ENCODE measurements at regions not wholly inside any gene's neighbourhood (a gene's known extent, or its start where the extent isn't known, plus 50 kb on each side); places are given as distances from the start of the nearest gene placed in this dataset.
"Not testable (repeated sequence)": the region's sequence is repeated elsewhere in the genome, so short reads cannot be mapped to it uniquely, and the experiment has no call there.

GRCh38 chr3:103554451-103554850, 1119.6 kb downstream of the ZPLD1 start:
- Mint-ChIP-seq H3K27ac (ENCODE audit: low read depth, unreplicated experiment) (no peak overlapping the region), H3K9me3 (ENCODE audit: unreplicated experiment) (no peaks in the 10 kb centered on the region), H3K4me3 (ENCODE audit: unreplicated experiment) (no peak overlapping the region), H3K27me3 (ENCODE audit: insufficient read depth, unreplicated experiment) (peaks cover 15% of the 10 kb centered on the region), H3K36me3 (ENCODE audit: insufficient read depth, unreplicated experiment) (no peaks in the 10 kb centered on the region), H3K4me1 (ENCODE audit: insufficient read depth, unreplicated experiment) (no peaks in the 10 kb centered on the region)
- ChIA-PET CTCF (interaction anchor here (0.6 to 0.7 kb wide), 2 partner anchors 96 to 879 kb away, joined by 3 read pairs; no protein-coding TSS in a partner anchor), POLR2A (no interaction called here)
- no TSS peak for BruUV-seq (replicated peaks)
- DNase-seq (ENCODE audit: unreplicated experiment), result no peak
- intact Hi-C loops (cut with micrococcal nuclease), result no loop called here
- no peak for TF ChIP-seq CTCF (IDR thresholded peaks at IDR 0.05; ENCODE audit: unreplicated experiment)

GRCh38 chr3:103564116-103564515, 1129.3 kb downstream of the ZPLD1 start:
- H3K27ac Mint-ChIP-seq (ENCODE audit: low read depth, unreplicated experiment); POLR2A ChIA-PET; H3K4me3 Mint-ChIP-seq (ENCODE audit: unreplicated experiment); BruUV-seq (replicated peaks); H3K36me3 Mint-ChIP-seq (ENCODE audit: insufficient read depth, unreplicated experiment); DNase-seq (ENCODE audit: unreplicated experiment); H3K4me1 Mint-ChIP-seq (ENCODE audit: insufficient read depth, unreplicated experiment); intact Hi-C loops (cut with micrococcal nuclease); H3K27me3 Mint-ChIP-seq (ENCODE audit: insufficient read depth, unreplicated experiment); CTCF ChIA-PET: not testable (repeated sequence)
- H3K9me3 Mint-ChIP-seq (ENCODE audit: unreplicated experiment), result peaks cover 12% of the 10 kb centered on the region

GRCh38 chr3:103585809-103586208, 1151.0 kb downstream of the ZPLD1 start:
- no peak for DNase-seq (ENCODE audit: unreplicated experiment)
- intact Hi-C loops (cut with micrococcal nuclease), result no loop called here
- Mint-ChIP-seq H3K4me1 (ENCODE audit: insufficient read depth, unreplicated experiment) (no peaks in the 10 kb centered on the region), H3K36me3 (ENCODE audit: insufficient read depth, unreplicated experiment) (no peaks in the 10 kb centered on the region), H3K27ac (ENCODE audit: low read depth, unreplicated experiment) (no peak overlapping the region), H3K4me3 (ENCODE audit: unreplicated experiment) (no peak overlapping the region), H3K27me3 (ENCODE audit: insufficient read depth, unreplicated experiment) (peaks cover 83% of the 10 kb centered on the region), H3K9me3 (ENCODE audit: unreplicated experiment) (no peaks in the 10 kb centered on the region)
- ChIA-PET POLR2A (no interaction called here), CTCF (interaction anchor here (0.8 kb wide), 1 partner anchor 18 kb away, joined by 3 read pairs; no protein-coding TSS in a partner anchor)
- no TSS peak for BruUV-seq (replicated peaks)
- no peak for TF ChIP-seq CTCF (IDR thresholded peaks at IDR 0.05; ENCODE audit: unreplicated experiment)

- POLR2A ChIA-PET, result no interaction called here
- no peaks in the 10 kb centered on the region for H3K36me3 Mint-ChIP-seq (ENCODE audit: insufficient read depth, unreplicated experiment)
- no peak for TF ChIP-seq CTCF (IDR thresholded peaks at IDR 0.05; ENCODE audit: unreplicated experiment)
These were observed 1155.0 kb downstream of the ZPLD1 start for GRCh38 chr3:103589770-103590169.

GRCh38 chr3:103600844-103601243, 1166.0 kb downstream of the ZPLD1 start:
- no peak for DNase-seq (ENCODE audit: unreplicated experiment)
- POLR2A ChIA-PET, result no interaction called here
- CTCF ChIA-PET, result no interaction called here
- Mint-ChIP-seq H3K4me3 (ENCODE audit: unreplicated experiment) (no peak overlapping the region), H3K27ac (ENCODE audit: low read depth, unreplicated experiment) (no peak overlapping the region), H3K27me3 (ENCODE audit: insufficient read depth, unreplicated experiment) (peaks cover 14% of the 10 kb centered on the region), H3K36me3 (ENCODE audit: insufficient read depth, unreplicated experiment) (no peaks in the 10 kb centered on the region), H3K9me3 (ENCODE audit: unreplicated experiment) (no peaks in the 10 kb centered on the region), H3K4me1 (ENCODE audit: insufficient read depth, unreplicated experiment) (no peaks in the 10 kb centered on the region)
- intact Hi-C loops (cut with micrococcal nuclease), result no loop called here
- BruUV-seq (replicated peaks), result no TSS peak
- no peak for TF ChIP-seq CTCF (IDR thresholded peaks at IDR 0.05; ENCODE audit: unreplicated experiment)

More at GRCh38 chr3:103589770-103590169, 1155.0 kb downstream of the ZPLD1 start:
- no peaks in the 10 kb centered on the region for H3K9me3 Mint-ChIP-seq (ENCODE audit: unreplicated experiment)
- no TSS peak for BruUV-seq (replicated peaks)
- no peak overlapping the region for H3K4me3 Mint-ChIP-seq (ENCODE audit: unreplicated experiment)
- CTCF ChIA-PET, result interaction anchor here (0.6 kb wide), 1 partner anchor 900 kb away, joined by 3 read pairs; no protein-coding TSS in a partner anchor
- intact Hi-C loops (cut with micrococcal nuclease), result no loop called here
- H3K4me1 Mint-ChIP-seq (ENCODE audit: insufficient read depth, unreplicated experiment), result no peaks in the 10 kb centered on the region
- H3K27ac Mint-ChIP-seq (ENCODE audit: low read depth, unreplicated experiment), result no peak overlapping the region
- H3K27me3 Mint-ChIP-seq (ENCODE audit: insufficient read depth, unreplicated experiment), result peaks cover 75% of the 10 kb centered on the region
- no peak for DNase-seq (ENCODE audit: unreplicated experiment)
